GM19351 (cell line): ENCODE measurements at regions not wholly inside any gene's neighbourhood (a gene's known extent, or its start where the extent isn't known, plus 50 kb on each side); places are given as distances from the start of the nearest gene placed in this dataset.
A peak's percentile ranks its signal among the peaks of the same experiment; 100 is the strongest.

Experiments
- ATAC-seq: cut with Tn5 transposase; IDR thresholded peaks from one replicate; pipeline ENCODE4 v1.9.1; 2021; ENCODE audit warnings: mild to moderate bottlenecking, moderate library complexity; ENCODE audit not compliant: unreplicated experiment

GRCh38 chr9:14433351-14434157 is 119.6 kb upstream of the NFIB start:
- peak; percentile 51 for ATAC-seq

GRCh38 chr9:14432666-14433350 is 118.9 kb upstream of the NFIB start:
- no peak for ATAC-seq

GRCh38 chr9:14428781-14429230 is 114.9 kb upstream of the NFIB start:
- ATAC-seq: peak; percentile 62

GRCh38 chr9:14427419-14427818 is 113.5 kb upstream of the NFIB start:
- ATAC-seq: no peak

DNA sequence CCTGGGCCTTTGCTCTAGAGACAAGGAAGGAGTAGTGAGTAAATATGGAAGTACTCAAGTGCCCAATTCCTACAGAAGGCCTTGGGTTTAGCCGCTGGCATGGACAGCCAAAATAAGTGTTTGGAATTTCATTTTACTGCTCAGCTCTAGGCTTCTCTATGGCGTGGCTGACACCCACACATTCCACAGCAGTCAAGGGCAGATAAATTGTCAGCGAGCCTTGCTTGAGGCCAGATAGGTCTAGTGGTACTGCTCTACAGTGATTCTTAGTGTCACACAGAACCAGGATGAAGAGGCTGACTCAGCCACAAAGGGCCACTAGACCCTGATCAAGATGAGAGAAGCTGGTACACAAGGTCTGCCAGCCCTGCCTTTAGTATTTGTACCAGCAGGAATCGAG is 111.0 kb upstream of the NFIB start:
- ATAC-seq: no peak

- no peak for ATAC-seq
Observed at GRCh38 chr9:14424289-14424688, 110.3 kb upstream of the NFIB start.

GRCh38 chr9:14423815-14424261 is 109.9 kb upstream of the NFIB start:
- no peak for ATAC-seq

DNA sequence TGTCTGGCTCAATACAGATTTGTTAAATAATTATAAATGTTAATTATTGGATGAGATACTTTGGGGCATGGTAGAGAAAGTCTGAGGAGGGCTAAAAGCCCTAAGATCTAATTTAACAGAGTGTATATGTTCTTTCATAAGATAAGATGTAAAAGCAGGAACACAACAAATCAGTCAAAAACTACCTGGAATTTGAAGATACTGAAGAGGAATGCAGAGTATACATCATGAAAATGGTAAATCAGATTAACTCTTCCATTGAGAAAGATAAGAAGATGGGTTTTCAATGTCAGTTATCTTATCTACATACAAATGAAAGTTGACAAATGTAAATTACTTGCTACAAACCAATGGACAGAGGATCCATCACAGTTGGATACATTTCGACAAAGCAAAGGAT is 107.3 kb upstream of the NFIB start:
- ATAC-seq: no peak

DNA sequence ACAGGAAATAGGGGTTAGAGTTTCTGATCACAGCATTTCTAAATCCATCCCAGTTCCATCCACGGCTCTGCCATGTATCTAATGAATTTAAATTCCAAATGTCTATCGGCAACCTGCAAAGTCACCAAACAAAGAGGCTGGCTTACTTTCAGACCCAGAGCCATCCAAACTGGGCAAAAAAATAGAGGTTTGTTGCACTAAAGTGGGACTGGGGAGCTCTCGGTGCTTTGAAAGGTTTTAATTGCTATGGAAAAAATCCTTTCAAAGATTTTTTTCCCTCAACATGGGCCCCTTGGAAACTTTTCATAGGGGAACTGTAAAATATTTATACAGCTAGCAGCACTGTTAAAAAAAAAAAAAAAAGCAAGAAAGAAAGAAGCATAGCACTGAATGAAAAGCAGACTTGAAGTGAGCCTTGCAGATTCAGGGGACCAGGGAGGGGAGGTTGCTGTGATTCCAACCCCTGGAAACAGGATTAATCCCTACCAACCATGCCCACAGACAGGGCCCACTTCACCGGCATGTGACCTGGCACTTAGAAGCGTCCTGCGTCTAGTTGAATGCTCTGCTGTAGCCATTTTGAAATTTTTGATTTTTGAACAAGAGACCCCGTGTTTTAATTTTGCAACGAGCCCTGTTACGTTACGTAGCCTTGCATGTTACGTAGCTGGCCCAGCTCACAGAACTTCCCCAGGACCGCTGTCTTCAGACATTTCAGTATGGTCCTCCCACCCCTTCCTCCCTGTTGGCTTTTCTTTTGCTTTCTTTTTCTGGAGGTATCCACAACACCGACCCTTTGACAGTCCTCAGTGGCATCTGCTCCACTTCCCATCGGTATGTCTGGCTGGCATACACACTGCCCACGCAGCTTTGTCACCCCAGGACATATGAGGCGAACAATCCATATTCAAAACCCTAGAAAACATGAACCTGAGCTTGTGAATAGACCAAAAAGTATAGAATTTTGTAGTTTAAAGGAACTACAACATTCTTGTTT is 105.3 kb upstream of the NFIB start:
- ATAC-seq: no peak

GRCh38 chr9:14418301-14418940 is 104.5 kb upstream of the NFIB start:
- ATAC-seq: no peak

DNA sequence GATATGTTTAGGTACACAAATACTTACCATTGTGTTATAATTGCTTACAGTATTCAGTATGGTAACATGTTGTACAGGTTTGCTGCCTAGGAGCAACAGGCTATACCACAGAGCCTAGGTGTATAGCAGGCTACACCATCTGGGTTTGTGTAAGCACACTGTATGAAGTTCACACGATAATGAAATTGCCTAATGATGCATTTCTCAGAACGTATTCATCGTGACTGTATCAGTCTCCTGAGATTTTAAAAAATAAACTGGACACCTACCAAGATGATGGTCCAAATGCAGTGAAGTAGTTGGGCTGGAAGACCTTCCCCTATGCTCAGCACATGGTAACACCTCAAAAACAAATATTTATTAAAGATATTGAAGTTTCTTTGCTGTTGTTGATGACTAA is 103.3 kb upstream of the NFIB start:
- no peak for ATAC-seq

GRCh38 chr9:14415947-14416346 is 102.0 kb upstream of the NFIB start:
- ATAC-seq: no peak

DNA sequence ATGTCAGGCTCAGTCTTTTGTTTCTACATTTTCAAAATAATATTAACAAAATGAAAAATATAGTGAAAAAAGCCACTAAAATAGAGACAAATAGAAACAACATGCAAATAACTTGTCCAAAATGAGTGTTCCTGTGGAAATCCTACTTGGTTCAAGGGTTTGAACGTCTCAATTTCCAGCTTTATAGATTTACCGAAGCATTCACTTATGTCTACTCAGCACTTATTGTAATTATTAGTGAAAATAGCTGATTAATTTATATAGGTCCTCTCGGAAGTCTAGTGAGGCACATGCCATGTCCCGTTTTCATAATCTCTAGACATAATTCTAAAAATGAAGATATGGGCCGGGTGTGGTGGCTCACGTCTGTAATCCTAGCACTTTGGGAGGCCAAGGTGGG is 99.9 kb upstream of the NFIB start:
- no peak for ATAC-seq

- no peak for ATAC-seq
Observed at GRCh38 chr9:14412775-14413174, 98.8 kb upstream of the NFIB start.

GRCh38 chr9:14406463-14406862 is 92.5 kb upstream of the NFIB start:
- ATAC-seq: no peak

DNA sequence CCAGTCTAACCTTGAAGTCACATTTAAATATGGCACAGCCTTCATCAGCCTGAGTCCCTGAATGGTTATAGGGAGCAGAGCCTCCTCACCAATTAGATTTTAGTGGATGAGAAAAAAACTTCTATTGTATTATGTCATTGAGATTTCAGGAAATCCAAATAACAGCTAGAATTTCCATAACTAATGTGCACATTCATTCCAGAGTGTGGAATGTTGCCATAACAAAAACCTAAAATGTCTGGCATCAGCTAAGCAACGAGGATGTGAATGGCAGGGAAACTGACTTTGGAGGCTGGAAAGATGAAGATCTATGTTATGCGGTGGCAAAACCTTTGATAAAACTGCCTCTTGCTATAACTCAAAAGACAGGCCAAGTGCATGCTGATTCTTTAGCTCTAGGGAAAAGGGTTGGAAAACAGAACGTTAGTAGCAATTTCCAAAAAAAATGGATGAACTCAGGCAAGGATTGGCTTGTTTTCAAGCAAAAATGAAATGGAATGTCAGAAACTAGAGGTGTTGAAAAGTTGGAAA is 91.3 kb upstream of the NFIB start:
- no peak for ATAC-seq

GRCh38 chr9:14403081-14403480 is 89.1 kb upstream of the NFIB start:
- ATAC-seq: no peak

GRCh38 chr9:14402583-14402982 is 88.6 kb upstream of the NFIB start:
- no peak for ATAC-seq

- no peak for ATAC-seq
Observed at GRCh38 chr9:14401911-14402310, 88.0 kb upstream of the NFIB start.

- ATAC-seq: no peak
Observed at GRCh38 chr9:14400658-14400995, 86.7 kb upstream of the NFIB start.
